ENCODE measurements at regions not wholly inside any gene's neighbourhood (a gene's known extent, or its start where the extent isn't known, plus 50 kb on each side); places are given as distances from the start of the nearest gene placed in this dataset.

- TF ChIP-seq, protein P1, sequence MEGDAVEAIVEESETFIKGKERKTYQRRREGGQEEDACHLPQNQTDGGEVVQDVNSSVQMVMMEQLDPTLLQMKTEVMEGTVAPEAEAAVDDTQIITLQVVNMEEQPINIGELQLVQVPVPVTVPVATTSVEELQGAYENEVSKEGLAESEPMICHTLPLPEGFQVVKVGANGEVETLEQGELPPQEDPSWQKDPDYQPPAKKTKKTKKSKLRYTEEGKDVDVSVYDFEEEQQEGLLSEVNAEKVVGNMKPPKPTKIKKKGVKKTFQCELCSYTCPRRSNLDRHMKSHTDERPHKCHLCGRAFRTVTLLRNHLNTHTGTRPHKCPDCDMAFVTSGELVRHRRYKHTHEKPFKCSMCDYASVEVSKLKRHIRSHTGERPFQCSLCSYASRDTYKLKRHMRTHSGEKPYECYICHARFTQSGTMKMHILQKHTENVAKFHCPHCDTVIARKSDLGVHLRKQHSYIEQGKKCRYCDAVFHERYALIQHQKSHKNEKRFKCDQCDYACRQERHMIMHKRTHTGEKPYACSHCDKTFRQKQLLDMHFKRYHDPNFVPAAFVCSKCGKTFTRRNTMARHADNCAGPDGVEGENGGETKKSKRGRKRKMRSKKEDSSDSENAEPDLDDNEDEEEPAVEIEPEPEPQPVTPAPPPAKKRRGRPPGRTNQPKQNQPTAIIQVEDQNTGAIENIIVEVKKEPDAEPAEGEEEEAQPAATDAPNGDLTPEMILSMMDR (IDR thresholded peaks at IDR 0.05; ENCODE audit: poor library complexity), result no peak
- no peak for TF ChIP-seq EZH2 (IDR thresholded peaks at IDR 0.05; ENCODE audit: borderline replicate concordance)
- H3K9me3 ChIP-seq (ENCODE audit: low read depth), result no peaks in the 10 kb centered on the region
- no peak for DNase-seq (ENCODE audit: low spot score)
- WGBS (ENCODE audit: low lambda C conversion rate, missing lambda C conversion rate), result 90% methylated on average over 2 of the region's 2 CpGs
- H3K27me3 ChIP-seq, result peaks cover 27% of the 10 kb centered on the region
- no peak overlapping the region for H3K4me2 ChIP-seq
- no peaks in the 10 kb centered on the region for H4K20me1 ChIP-seq (ENCODE audit: insufficient read depth, poor library complexity, severe bottlenecking)
- H3K4me1 ChIP-seq (ENCODE audit: insufficient read depth), result no peaks in the 10 kb centered on the region
- H3K27ac ChIP-seq, result no peak overlapping the region
- H3K9me2 ChIP-seq (replicated peaks; ENCODE audit: insufficient read depth), result no peaks in the 10 kb centered on the region
- H3K36me3 ChIP-seq (replicated peaks; ENCODE audit: insufficient read depth, low read depth), result no peaks in the 10 kb centered on the region
- H3K79me2 ChIP-seq, result no peaks in the 10 kb centered on the region
- H3K4me3 ChIP-seq, result no peak overlapping the region
- no peak overlapping the region for H2AFZ ChIP-seq
Measured at GRCh38 chr20:37638527-37638926, 55.3 kb upstream of the CTNNBL1 start.

GRCh38 chr20:37636977-37637376 lies 56.9 kb upstream of the CTNNBL1 start:
- no peaks in the 10 kb centered on the region for H3K4me1 ChIP-seq (ENCODE audit: insufficient read depth)
- DNase-seq (ENCODE audit: low spot score), result no peak
- no peaks in the 10 kb centered on the region for H4K20me1 ChIP-seq (ENCODE audit: insufficient read depth, poor library complexity, severe bottlenecking)
- no peaks in the 10 kb centered on the region for H3K36me3 ChIP-seq (replicated peaks; ENCODE audit: insufficient read depth, low read depth)
- H3K79me2 ChIP-seq, result no peaks in the 10 kb centered on the region
- no peak overlapping the region for H3K4me2 ChIP-seq
- no peak overlapping the region for H3K4me3 ChIP-seq
- H3K27me3 ChIP-seq, result peaks cover 12% of the 10 kb centered on the region
- H3K9me3 ChIP-seq (ENCODE audit: low read depth), result no peaks in the 10 kb centered on the region
- TF ChIP-seq, protein P1 (IDR thresholded peaks at IDR 0.05; ENCODE audit: poor library complexity), result no peak
- TF ChIP-seq EZH2 (IDR thresholded peaks at IDR 0.05; ENCODE audit: borderline replicate concordance), result no peak
- no peak for TF ChIP-seq EZH2phosphoT487 (IDR thresholded peaks at IDR 0.05; ENCODE audit: low read depth, severe bottlenecking, unreplicated experiment)
- H3K9me2 ChIP-seq (replicated peaks; ENCODE audit: insufficient read depth), result no peaks in the 10 kb centered on the region
- 92% methylated on average over 12 of the region's 12 CpGs for WGBS (ENCODE audit: low lambda C conversion rate, missing lambda C conversion rate)
- H3K27ac ChIP-seq, result no peak overlapping the region
- H2AFZ ChIP-seq, result no peak overlapping the region

DNA sequence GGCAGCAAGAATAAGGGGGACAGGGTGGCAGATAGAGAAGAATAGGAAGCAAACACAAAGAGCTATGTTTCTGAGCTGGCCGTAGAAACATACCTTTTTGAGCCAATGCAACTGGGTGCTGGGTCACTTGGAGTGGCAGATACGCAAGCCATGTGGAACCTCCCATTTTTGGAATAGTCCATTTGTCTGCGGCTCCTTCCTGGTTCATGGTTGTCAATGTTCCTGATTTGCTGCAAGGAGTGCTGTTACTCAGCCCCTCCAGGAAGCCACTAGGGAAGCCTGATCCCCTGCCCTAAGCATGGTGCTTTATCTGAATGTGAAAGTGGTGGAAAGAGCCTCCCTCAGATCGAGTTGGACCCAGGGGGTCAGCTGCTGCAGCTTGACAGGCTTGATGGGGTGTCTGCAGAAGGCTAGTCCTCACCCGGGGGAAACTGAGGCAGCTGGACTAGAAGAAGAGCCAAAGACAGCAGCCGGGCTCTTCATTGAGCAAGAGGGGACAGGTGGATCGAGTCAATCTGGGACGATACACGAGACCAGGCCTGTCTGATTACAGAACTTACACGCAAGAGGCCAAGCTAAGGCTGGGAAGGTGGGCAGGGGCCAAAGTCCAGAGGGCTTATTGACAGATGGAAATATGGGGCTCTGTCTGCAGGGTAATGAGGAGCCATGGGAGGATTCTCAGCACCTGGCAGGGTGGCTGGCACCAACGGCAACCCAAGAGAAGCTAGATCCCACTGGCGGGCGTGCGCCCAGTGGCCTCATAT lies 57.4 kb upstream of the CTNNBL1 start:
- no peaks in the 10 kb centered on the region for H4K20me1 ChIP-seq (ENCODE audit: insufficient read depth, poor library complexity, severe bottlenecking)
- H3K27ac ChIP-seq, result no peak overlapping the region
- H3K9me3 ChIP-seq (ENCODE audit: low read depth), result no peaks in the 10 kb centered on the region
- no peak overlapping the region for H2AFZ ChIP-seq
- DNase-seq (ENCODE audit: low spot score), result no peak
- H3K36me3 ChIP-seq (replicated peaks; ENCODE audit: insufficient read depth, low read depth), result no peaks in the 10 kb centered on the region
- no peak overlapping the region for H3K4me2 ChIP-seq
- 89% methylated on average over 11 of the region's 14 CpGs for WGBS (ENCODE audit: low lambda C conversion rate, missing lambda C conversion rate)
- H3K79me2 ChIP-seq, result no peaks in the 10 kb centered on the region
- TF ChIP-seq EZH2 (IDR thresholded peaks at IDR 0.05; ENCODE audit: borderline replicate concordance) (no peak), EZH2phosphoT487 (IDR thresholded peaks at IDR 0.05; ENCODE audit: low read depth, severe bottlenecking, unreplicated experiment) (no peak)
- TF ChIP-seq, protein P1 (IDR thresholded peaks at IDR 0.05; ENCODE audit: poor library complexity), result no peak
- no peaks in the 10 kb centered on the region for H3K4me1 ChIP-seq (ENCODE audit: insufficient read depth)
- H3K4me3 ChIP-seq, result no peak overlapping the region
- no peaks in the 10 kb centered on the region for H3K9me2 ChIP-seq (replicated peaks; ENCODE audit: insufficient read depth)
- peaks cover 6% of the 10 kb centered on the region for H3K27me3 ChIP-seq
